C4-2B (cell line): ENCODE measurements at regions not wholly inside any gene's neighbourhood (a gene's known extent, or its start where the extent isn't known, plus 50 kb on each side); places are given as distances from the start of the nearest gene placed in this dataset.

Source experiments
- ZFX ChIP-seq: fragments of 450-650 bp; IDR thresholded peaks from 2 replicates; pipeline ENCODE4 v1.6.1; 2017
- TF ChIP-seq, protein P1 (sequence below): fragments of 450-650 bp; conservative IDR thresholded peaks from 2 replicates; pipeline ENCODE4 v1.5.1; 2017; ENCODE audit warnings: mild to moderate bottlenecking

DNA sequence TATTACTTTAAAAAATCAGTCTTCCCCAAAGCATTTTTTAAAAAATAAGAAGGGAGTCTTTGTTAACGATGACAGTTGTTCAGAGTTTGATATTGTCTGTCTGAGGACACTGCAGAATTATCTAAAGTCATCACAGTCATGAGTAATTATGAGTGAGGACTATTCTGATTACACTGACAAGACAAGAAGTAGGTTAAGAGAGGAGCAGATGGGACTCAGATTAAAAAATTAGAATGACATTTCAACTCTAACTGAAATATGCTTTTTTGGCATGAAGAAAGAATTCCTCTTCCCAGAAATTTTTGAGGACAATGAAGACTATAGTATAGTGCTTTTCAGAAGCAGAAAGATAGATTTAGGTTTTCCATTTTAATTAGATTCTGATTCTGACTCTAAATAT is 456.5 kb downstream of the EPHA7 start:
- TF ChIP-seq, protein P1, sequence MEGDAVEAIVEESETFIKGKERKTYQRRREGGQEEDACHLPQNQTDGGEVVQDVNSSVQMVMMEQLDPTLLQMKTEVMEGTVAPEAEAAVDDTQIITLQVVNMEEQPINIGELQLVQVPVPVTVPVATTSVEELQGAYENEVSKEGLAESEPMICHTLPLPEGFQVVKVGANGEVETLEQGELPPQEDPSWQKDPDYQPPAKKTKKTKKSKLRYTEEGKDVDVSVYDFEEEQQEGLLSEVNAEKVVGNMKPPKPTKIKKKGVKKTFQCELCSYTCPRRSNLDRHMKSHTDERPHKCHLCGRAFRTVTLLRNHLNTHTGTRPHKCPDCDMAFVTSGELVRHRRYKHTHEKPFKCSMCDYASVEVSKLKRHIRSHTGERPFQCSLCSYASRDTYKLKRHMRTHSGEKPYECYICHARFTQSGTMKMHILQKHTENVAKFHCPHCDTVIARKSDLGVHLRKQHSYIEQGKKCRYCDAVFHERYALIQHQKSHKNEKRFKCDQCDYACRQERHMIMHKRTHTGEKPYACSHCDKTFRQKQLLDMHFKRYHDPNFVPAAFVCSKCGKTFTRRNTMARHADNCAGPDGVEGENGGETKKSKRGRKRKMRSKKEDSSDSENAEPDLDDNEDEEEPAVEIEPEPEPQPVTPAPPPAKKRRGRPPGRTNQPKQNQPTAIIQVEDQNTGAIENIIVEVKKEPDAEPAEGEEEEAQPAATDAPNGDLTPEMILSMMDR: no peak
- no peak for TF ChIP-seq ZFX
